Jurkat, Clone E6-1 (cell line): ENCODE measurements at regions not wholly inside any gene's neighbourhood (a gene's known extent, or its start where the extent isn't known, plus 50 kb on each side); places are given as distances from the start of the nearest gene placed in this dataset.
"Not testable (repeated sequence)": the region's sequence is repeated elsewhere in the genome, so short reads cannot be mapped to it uniquely, and the experiment has no call there.

ENCODE experiments used
- DNase-seq: peaks from one replicate; pipeline ENCODE4 v3.0.0-alpha.2; 2011; ENCODE audit warnings: low read depth, low spot score
- H3K4me3 ChIP-seq: 2 replicates; pipeline ENCODE4 v1.5.1; 2011; ENCODE audit warnings: mild to moderate bottlenecking, low read length, control low read depth, moderate library complexity

GRCh38 chr10:83764666-83765065, 374.6 kb upstream of the GHITM start:
- DNase-seq, result no peak
- no peak overlapping the region for H3K4me3 ChIP-seq

- DNase-seq, result no peak
- no peak overlapping the region for H3K4me3 ChIP-seq
Measured at GRCh38 chr10:83765731-83766130, 373.6 kb upstream of the GHITM start.

GRCh38 chr10:83769281-83769820, 370.0 kb upstream of the GHITM start:
- H3K4me3 ChIP-seq, result no peak overlapping the region
- no peak for DNase-seq

- not testable (repeated sequence) for DNase-seq, H3K4me3 ChIP-seq
Measured at GRCh38 chr10:83786701-83787100, 352.6 kb upstream of the GHITM start.

- DNase-seq, result no peak
- no peak overlapping the region for H3K4me3 ChIP-seq
Measured at GRCh38 chr10:83801983-83802382, 337.3 kb upstream of the GHITM start.

- no peak overlapping the region for H3K4me3 ChIP-seq
- no peak for DNase-seq
Measured at GRCh38 chr10:83806717-83807116, 332.6 kb upstream of the GHITM start.

GRCh38 chr10:83809001-83809400, 330.3 kb upstream of the GHITM start:
- H3K4me3 ChIP-seq, result no peak overlapping the region
- DNase-seq, result no peak

GRCh38 chr10:83816942-83817341, 322.4 kb upstream of the GHITM start:
- no peak for DNase-seq

GRCh38 chr10:83817797-83818196, 321.5 kb upstream of the GHITM start:
- DNase-seq, result no peak

More at GRCh38 chr10:83816942-83817341, 322.4 kb upstream of the GHITM start:
- no peak overlapping the region for H3K4me3 ChIP-seq

GRCh38 chr10:83819609-83820008, 319.7 kb upstream of the GHITM start:
- no peak overlapping the region for H3K4me3 ChIP-seq
- DNase-seq, result no peak

More at GRCh38 chr10:83817797-83818196, 321.5 kb upstream of the GHITM start:
- no peak overlapping the region for H3K4me3 ChIP-seq

GRCh38 chr10:83820033-83820432, 319.3 kb upstream of the GHITM start:
- H3K4me3 ChIP-seq, result no peak overlapping the region
- no peak for DNase-seq

GRCh38 chr10:83824099-83824498, 315.2 kb upstream of the GHITM start:
- no peak overlapping the region for H3K4me3 ChIP-seq
- DNase-seq, result no peak

- DNase-seq, result no peak
- no peak overlapping the region for H3K4me3 ChIP-seq
Measured at GRCh38 chr10:83834096-83834495, 305.2 kb upstream of the GHITM start.

- DNase-seq, result no peak
- no peak overlapping the region for H3K4me3 ChIP-seq
Measured at GRCh38 chr10:83835945-83836745, 303.2 kb upstream of the GHITM start.

- no peak for DNase-seq
- H3K4me3 ChIP-seq, result no peak overlapping the region
Measured at GRCh38 chr10:83848677-83849076, 290.6 kb upstream of the GHITM start.

GRCh38 chr10:83849150-83849549, 290.2 kb upstream of the GHITM start:
- H3K4me3 ChIP-seq, result no peak overlapping the region
- DNase-seq, result no peak

GRCh38 chr10:83852146-83852545, 287.2 kb upstream of the GHITM start:
- no peak overlapping the region for H3K4me3 ChIP-seq
- DNase-seq, result no peak

GRCh38 chr10:83862723-83863122, 276.6 kb upstream of the GHITM start:
- no peak overlapping the region for H3K4me3 ChIP-seq
- DNase-seq, result no peak

GRCh38 chr10:83863283-83863966, 275.9 kb upstream of the GHITM start:
- no peak overlapping the region for H3K4me3 ChIP-seq
- no peak for DNase-seq

- no peak for DNase-seq
- H3K4me3 ChIP-seq, result no peak overlapping the region
Measured at GRCh38 chr10:83869898-83870297, 269.4 kb upstream of the GHITM start.
